CD8-positive, alpha-beta memory T cell (primary cell): ENCODE measurements at regions not wholly inside any gene's neighbourhood (a gene's known extent, or its start where the extent isn't known, plus 50 kb on each side); places are given as distances from the start of the nearest gene placed in this dataset.

Experiments used
- CTCF ChIA-PET: fragments of 350-600 bp; sonication (Branson Sonifier 250); formaldehyde crosslinking; loops from one replicate; lab custom pipeline; 2021; ENCODE audit warnings: antibody characterized with exemption; lab: Charles Lee
- POLR2A ChIA-PET: fragments of 350-600 bp; sonication (Branson Sonifier 250); formaldehyde crosslinking; loops from one replicate; lab custom pipeline; 2021; ENCODE audit warnings: antibody characterized with exemption; lab: Charles Lee
- DNase-seq, 5 donors: peaks; one replicate each; pipeline versions ENCODE4 v3.0.0 to v3.0.0-alpha.2; 2020 to 2022; ENCODE audit warnings: mixed read lengths in 1 of 5
- H3K27ac ChIP-seq: one replicate; pipeline ENCODE4 v1.7.0; 2013; ENCODE audit warnings: low read depth, mild to moderate bottlenecking, low read length, moderate library complexity
- H3K27me3 ChIP-seq: 2 replicates; pipeline ENCODE4 v1.7.0; 2013; ENCODE audit warnings: low read length, mild to moderate bottlenecking; ENCODE audit not compliant: insufficient read depth, poor library complexity, severe bottlenecking
- H3K36me3 ChIP-seq: 2 replicates; pipeline ENCODE4 v1.7.0; 2013; ENCODE audit warnings: mild to moderate bottlenecking, low read length, moderate library complexity; ENCODE audit not compliant: insufficient read depth
- H3K4me1 ChIP-seq: 2 replicates; pipeline ENCODE4 v1.7.0; 2013; ENCODE audit warnings: mild to moderate bottlenecking, low read length, moderate library complexity; ENCODE audit not compliant: insufficient read depth
- H3K4me3 ChIP-seq: 2 replicates; pipeline ENCODE4 v1.7.0; 2013; ENCODE audit warnings: mild to moderate bottlenecking, low read length
- H3K9me3 ChIP-seq: 2 replicates; pipeline ENCODE4 v1.7.0; 2013; ENCODE audit warnings: mild to moderate bottlenecking, low read length
- H3K27ac Mint-ChIP-seq, 8 donors: one replicate each; pipeline ENCODE4 v1.8.0; 2020 to 2021; ENCODE audit warnings: mixed read lengths in 8 of 8, mild to moderate bottlenecking in 6 of 8, inconsistent platforms in 3 of 8, moderate library complexity in 3 of 8
- H3K27me3 Mint-ChIP-seq, 2 donors: one replicate each; pipeline ENCODE4 v1.8.0; 2020 to 2021; ENCODE audit warnings: mixed read lengths in 2 of 2, mild to moderate bottlenecking in 1 of 2, moderate library complexity in 1 of 2
- H3K36me3 Mint-ChIP-seq, 3 donors: one replicate each; pipeline ENCODE4 v1.8.0; 2020 to 2021; ENCODE audit warnings: mixed read lengths in 3 of 3, inconsistent platforms in 1 of 3, mild to moderate bottlenecking in 1 of 3
- H3K4me1 Mint-ChIP-seq, 3 donors: one replicate each; pipeline ENCODE4 v1.8.0; 2020 to 2021; ENCODE audit warnings: mixed read lengths in 3 of 3, inconsistent platforms in 1 of 3, mild to moderate bottlenecking in 1 of 3
- H3K4me3 Mint-ChIP-seq, 7 donors: one replicate each; pipeline ENCODE4 v1.8.0; 2020 to 2021; ENCODE audit warnings: mixed read lengths in 7 of 7, mild to moderate bottlenecking in 6 of 7, moderate library complexity in 4 of 7, inconsistent platforms in 2 of 7
- H3K9me3 Mint-ChIP-seq, 5 donors: one replicate each; pipeline ENCODE4 v1.8.0; 2020 to 2022; ENCODE audit warnings: mixed read lengths in 5 of 5, mild to moderate bottlenecking in 3 of 5, moderate library complexity in 2 of 5, inconsistent platforms in 1 of 5

DNA sequence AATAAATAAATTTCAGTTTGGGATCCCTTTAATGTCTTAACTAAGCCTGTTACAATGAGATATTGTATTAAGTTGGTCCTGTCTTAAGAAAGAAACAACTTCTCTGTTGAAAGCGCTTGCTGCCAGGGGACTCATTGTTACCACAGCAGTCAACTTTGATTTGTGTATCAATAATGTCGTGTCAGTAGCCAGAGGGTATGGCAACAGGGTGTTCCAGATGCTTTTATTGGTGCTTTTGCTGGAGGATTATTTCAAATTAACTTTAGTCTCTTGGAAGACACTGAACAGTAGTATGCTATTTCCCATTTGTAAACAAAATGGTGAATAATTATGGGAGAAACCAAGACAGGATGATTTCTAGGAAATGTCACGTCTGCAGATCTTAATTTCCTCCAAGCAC, 91.9 kb upstream of the TSHZ2 start:
- CTCF ChIA-PET: no interaction called here

DNA sequence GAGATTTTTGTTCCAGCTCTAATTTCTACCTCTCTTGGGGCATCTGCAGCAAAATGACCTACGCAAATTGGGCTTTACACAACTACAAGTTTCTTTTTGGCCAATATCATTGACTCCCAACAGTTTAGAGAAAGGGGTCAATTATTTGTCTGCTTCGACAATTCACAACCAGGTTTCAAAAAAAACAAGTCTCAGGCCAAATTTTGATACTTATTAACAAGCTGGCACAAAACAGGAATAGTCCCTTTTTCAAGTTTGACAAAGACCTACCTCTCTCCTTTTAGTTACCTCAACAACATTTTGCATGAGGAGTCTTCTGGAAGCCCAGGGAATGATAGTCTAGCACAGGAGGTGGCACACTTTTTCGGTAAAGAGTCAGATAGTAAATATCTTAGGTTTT, 97.9 kb upstream of the TSHZ2 start:
- no peaks in the 10 kb centered on the region for H3K9me3 ChIP-seq
- POLR2A ChIA-PET: no interaction called here
- H3K36me3 ChIP-seq: no peaks in the 10 kb centered on the region
- no peak for DNase-seq
- no peaks in the 10 kb centered on the region for H3K4me1 Mint-ChIP-seq
- no peaks in the 10 kb centered on the region for H3K36me3 Mint-ChIP-seq
- H3K27ac ChIP-seq: no peak overlapping the region
- H3K4me3 ChIP-seq: no peak overlapping the region
- H3K9me3 Mint-ChIP-seq: peaks cover 0 to 5% (median 0%) of the 10 kb centered on the region in 5 donors
- H3K4me1 ChIP-seq: no peaks in the 10 kb centered on the region
- H3K27ac Mint-ChIP-seq: no peak overlapping the region
- H3K4me3 Mint-ChIP-seq: no peak overlapping the region
- H3K27me3 Mint-ChIP-seq: peaks cover 0 to 3% of the 10 kb centered on the region in 2 donors
- CTCF ChIA-PET: no interaction called here
- no peaks in the 10 kb centered on the region for H3K27me3 ChIP-seq

More for the DNA sequence above, 91.9 kb upstream of the TSHZ2 start:
- POLR2A ChIA-PET: no interaction called here
- Mint-ChIP-seq H3K4me3 (no peak overlapping the region), H3K36me3 (no peaks in the 10 kb centered on the region), H3K27me3 (peaks cover 6 to 7% of the 10 kb centered on the region in 2 donors), H3K4me1 (no peaks in the 10 kb centered on the region), H3K9me3 (peaks cover 0 to 6% (median 2%) of the 10 kb centered on the region in 5 donors), H3K27ac (no peak overlapping the region)
- Histone ChIP-seq H3K27me3 (no peaks in the 10 kb centered on the region), H3K4me3 (no peak overlapping the region), H3K4me1 (no peaks in the 10 kb centered on the region), H3K36me3 (no peaks in the 10 kb centered on the region), H3K27ac (no peak overlapping the region), H3K9me3 (no peaks in the 10 kb centered on the region)
- DNase-seq: no peak

DNA sequence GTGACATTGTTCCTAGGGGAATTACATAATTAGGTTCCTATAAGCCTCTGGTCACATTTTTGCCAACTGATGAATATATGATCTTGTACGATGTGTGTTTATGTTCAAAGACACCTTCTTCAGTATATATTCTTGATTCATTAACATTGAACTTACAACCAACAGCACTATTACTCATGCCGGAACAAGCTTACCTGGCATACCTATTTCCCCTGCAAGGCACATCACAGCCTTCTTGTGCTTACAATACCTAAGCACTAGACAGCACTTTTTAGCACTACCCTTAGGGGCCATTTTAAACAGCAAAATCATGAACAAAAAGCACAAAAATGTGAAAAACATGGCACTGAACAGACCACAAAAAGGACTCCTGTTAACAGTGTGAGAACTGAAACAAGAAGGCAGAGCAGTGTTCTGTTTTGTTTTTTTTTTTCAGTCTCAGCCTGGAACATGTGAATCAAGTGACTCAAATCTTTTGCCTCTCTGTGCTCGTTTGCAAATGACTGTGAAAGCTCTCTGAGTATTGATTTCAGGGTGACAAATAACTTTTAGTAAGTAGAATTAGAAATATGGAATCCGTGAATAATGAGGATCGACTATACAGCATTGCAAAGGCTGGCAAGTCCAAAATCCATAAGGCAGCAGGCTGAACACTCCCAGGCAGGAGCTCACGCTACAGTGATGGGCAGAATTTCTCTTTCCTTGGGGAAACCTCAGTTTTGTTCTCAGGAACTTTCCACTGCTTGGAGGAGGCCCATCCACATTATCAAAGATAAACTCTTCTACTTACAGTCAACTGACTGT, 102.3 kb upstream of the TSHZ2 start:
- no peak overlapping the region for H3K4me3 Mint-ChIP-seq

DNA sequence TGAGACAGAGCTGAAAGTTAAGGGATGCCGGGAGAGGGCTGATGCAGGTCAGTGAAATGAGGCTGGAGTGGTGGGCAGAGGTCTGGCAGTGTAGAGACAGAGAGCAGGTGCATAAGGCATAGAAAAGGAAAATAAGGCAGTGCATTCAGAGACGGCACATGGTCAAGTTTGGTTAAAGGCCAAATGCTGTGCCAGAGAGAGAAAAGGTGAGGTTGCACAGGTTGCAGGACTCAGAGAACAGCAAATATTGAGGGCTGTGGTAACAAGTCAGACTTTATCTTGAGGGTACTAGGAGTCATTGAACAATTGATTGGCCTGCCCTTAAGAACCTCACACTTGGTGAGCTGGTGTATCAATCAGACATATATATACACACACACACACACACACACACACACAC, 102.9 kb upstream of the TSHZ2 start:
- Mint-ChIP-seq H3K4me1 (no peaks in the 10 kb centered on the region), H3K27ac (no peak overlapping the region), H3K4me3 (no peak overlapping the region), H3K36me3 (no peaks in the 10 kb centered on the region), H3K9me3 (peaks cover 0 to 3% (median 0%) of the 10 kb centered on the region in 5 donors), H3K27me3 (peaks cover 9 to 11% of the 10 kb centered on the region in 2 donors)
- no peaks in the 10 kb centered on the region for H3K4me1 ChIP-seq
- no peak overlapping the region for H3K27ac ChIP-seq
- no peaks in the 10 kb centered on the region for H3K27me3 ChIP-seq
- no peak for DNase-seq
- POLR2A ChIA-PET: no interaction called here
- CTCF ChIA-PET: no interaction called here
- H3K4me3 ChIP-seq: no peak overlapping the region
- H3K9me3 ChIP-seq: no peaks in the 10 kb centered on the region
- no peaks in the 10 kb centered on the region for H3K36me3 ChIP-seq

More for the DNA sequence above, 102.3 kb upstream of the TSHZ2 start:
- no peaks in the 10 kb centered on the region for H3K36me3 ChIP-seq
- H3K9me3 ChIP-seq: no peaks in the 10 kb centered on the region
- peaks cover 0 to 3% (median 0%) of the 10 kb centered on the region in 5 donors for H3K9me3 Mint-ChIP-seq
- no peak overlapping the region for H3K27ac Mint-ChIP-seq
- H3K4me1 ChIP-seq: no peaks in the 10 kb centered on the region
- DNase-seq: no peak
- no peaks in the 10 kb centered on the region for H3K36me3 Mint-ChIP-seq
- no peaks in the 10 kb centered on the region for H3K4me1 Mint-ChIP-seq
- no peak overlapping the region for H3K4me3 ChIP-seq
- H3K27me3 ChIP-seq: no peaks in the 10 kb centered on the region
- ChIA-PET POLR2A (no interaction called here), CTCF (no interaction called here)
- H3K27ac ChIP-seq: no peak overlapping the region
- peaks cover 3 to 6% of the 10 kb centered on the region in 2 donors for H3K27me3 Mint-ChIP-seq

DNA sequence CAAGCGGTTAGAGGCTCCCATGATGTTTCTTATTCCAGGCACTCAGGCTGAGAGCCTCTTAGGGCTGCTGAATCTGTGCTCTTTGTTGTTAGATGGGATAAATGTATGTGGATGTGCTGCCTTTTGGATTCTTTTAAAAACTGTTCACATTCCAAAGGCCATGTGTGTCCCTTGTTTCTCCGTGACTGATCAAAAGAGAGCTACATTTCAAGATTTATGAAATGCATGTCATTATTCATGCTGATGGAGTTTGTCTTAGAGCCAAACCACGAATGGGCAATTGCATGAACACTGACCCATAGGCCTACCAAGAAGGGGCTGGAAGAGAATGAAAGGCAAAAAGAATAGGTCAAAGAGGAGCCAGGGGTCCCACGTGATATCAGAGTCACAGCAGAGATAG, 104.9 kb upstream of the TSHZ2 start:
- Mint-ChIP-seq H3K4me1 (no peaks in the 10 kb centered on the region), H3K36me3 (no peaks in the 10 kb centered on the region), H3K27me3 (peaks cover 11 to 18% of the 10 kb centered on the region in 2 donors), H3K27ac (peak overlapping the region in 1 of 8 donors; percentile 71), H3K4me3 (no peak overlapping the region), H3K9me3 (peaks cover 0 to 2% (median 0%) of the 10 kb centered on the region in 5 donors)
- no peaks in the 10 kb centered on the region for H3K4me1 ChIP-seq
- H3K36me3 ChIP-seq: no peaks in the 10 kb centered on the region
- H3K9me3 ChIP-seq: no peaks in the 10 kb centered on the region
- no peak overlapping the region for H3K27ac ChIP-seq
- H3K27me3 ChIP-seq: no peaks in the 10 kb centered on the region
- H3K4me3 ChIP-seq: no peak overlapping the region
- ChIA-PET CTCF (no interaction called here), POLR2A (no interaction called here)
- DNase-seq: no peak

DNA sequence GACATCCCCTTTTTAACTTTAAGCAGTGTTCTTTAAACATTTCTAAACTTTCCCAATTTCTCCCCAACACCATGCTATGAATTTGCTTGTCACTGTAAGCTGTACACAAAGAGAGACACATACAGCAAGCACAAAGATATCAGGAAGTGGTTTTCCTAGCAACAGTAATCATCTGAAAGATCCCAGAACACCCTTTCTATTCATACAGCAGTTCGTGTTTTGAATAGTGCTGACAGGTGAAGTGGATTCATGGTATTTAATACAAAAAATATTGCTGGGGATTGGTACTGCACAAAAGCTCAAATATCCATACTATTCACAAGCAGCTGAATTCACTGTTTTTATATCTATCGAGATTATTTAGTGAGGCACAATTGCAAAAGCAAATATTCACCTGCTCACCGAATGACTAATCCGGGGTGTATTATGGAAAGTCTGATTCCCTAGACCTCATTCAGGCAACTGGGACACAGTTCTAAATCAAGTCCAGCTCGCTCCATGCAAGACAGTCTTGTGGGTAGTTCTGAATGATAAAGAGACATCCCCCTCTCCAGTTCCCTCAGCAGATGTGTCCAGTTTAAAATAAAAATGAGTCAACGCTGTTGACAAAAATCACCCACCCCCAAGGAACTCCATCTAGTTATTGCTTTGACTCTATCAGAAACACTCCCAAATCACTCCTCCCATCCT, 107.1 kb upstream of the TSHZ2 start:
- no peak overlapping the region for H3K27ac ChIP-seq
- CTCF ChIA-PET: no interaction called here
- no peaks in the 10 kb centered on the region for H3K9me3 ChIP-seq
- H3K27me3 ChIP-seq: no peaks in the 10 kb centered on the region
- DNase-seq: no peak
- no peak overlapping the region for H3K4me3 ChIP-seq
- Mint-ChIP-seq H3K4me1 (no peaks in the 10 kb centered on the region), H3K27ac (peak overlapping the region in 1 of 8 donors; percentile 30), H3K36me3 (no peaks in the 10 kb centered on the region), H3K4me3 (no peak overlapping the region), H3K27me3 (peaks cover 13 to 28% of the 10 kb centered on the region in 2 donors), H3K9me3 (peaks cover 0 to 2% (median 0%) of the 10 kb centered on the region in 5 donors)
- POLR2A ChIA-PET: no interaction called here
- H3K4me1 ChIP-seq: no peaks in the 10 kb centered on the region
- no peaks in the 10 kb centered on the region for H3K36me3 ChIP-seq

DNA sequence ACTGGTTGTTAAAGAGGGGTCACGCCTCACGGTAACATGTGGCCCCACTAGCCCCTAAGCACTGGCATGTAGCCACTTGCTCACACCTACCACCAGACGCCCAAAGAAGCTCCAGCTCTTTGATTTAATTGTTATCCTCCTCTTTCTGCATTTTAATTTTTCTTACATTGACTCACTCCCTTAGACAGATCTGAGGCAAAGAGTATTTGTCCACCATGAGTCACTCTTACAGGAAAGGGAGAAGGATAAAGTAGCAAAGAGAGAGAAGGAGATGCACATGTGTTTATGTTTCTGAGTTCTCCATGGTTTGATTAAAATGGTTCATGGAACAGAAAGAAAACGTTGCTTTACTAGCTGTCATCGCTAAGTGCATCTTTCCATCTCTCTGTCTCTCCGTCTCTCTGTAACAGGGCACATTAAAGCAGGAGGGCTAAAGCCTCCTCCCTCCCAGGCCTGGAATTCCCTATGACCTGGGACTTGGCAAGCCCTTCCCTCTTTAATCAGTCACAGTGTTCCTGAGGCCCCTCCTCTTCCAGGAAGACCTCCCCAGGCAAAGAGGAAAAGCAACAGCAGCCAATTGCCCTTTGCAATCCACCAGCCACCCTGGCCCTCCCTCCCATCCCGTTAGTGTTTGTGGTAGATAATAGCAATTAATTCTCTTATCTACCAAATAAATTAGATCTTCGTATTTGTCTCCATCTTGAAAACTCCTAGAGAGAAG, 112.8 kb upstream of the TSHZ2 start:
- no peak overlapping the region for H3K27ac ChIP-seq
- H3K4me1 Mint-ChIP-seq: no peaks in the 10 kb centered on the region
- POLR2A ChIA-PET: no interaction called here
- H3K27me3 ChIP-seq: no peaks in the 10 kb centered on the region
- H3K9me3 Mint-ChIP-seq: peaks cover 0 to 2% (median 0%) of the 10 kb centered on the region in 5 donors
- H3K36me3 ChIP-seq: no peaks in the 10 kb centered on the region
- CTCF ChIA-PET: no interaction called here
- no peak overlapping the region for H3K4me3 Mint-ChIP-seq
- no peak overlapping the region for H3K27ac Mint-ChIP-seq
- H3K27me3 Mint-ChIP-seq: peaks cover 3 to 39% of the 10 kb centered on the region in 2 donors
- H3K4me3 ChIP-seq: no peak overlapping the region
- H3K36me3 Mint-ChIP-seq: no peaks in the 10 kb centered on the region
- no peaks in the 10 kb centered on the region for H3K9me3 ChIP-seq
- DNase-seq: no peak
- H3K4me1 ChIP-seq: no peaks in the 10 kb centered on the region

DNA sequence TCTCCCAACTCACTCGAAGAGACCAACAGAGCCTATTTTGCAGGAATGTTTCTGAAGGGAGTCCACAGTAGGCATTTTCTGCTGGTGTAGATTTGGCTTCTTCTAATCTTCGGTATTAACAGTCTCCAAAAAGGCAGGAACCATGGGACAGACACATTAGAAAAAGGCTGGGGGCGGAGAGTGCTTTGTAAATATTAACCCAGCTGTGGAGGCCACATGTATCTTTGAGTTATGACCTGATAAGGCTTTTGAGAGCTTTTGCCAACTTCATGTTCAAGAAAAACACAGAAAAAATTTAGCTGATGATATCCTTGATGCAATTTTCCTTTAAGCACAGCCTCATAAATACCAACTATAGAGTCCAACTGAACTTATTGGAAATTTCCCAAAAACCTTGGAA, 119.4 kb upstream of the TSHZ2 start:
- no peaks in the 10 kb centered on the region for H3K4me1 Mint-ChIP-seq
- H3K36me3 Mint-ChIP-seq: no peaks in the 10 kb centered on the region
- ChIA-PET POLR2A (no interaction called here), CTCF (no interaction called here)
- Histone ChIP-seq H3K9me3 (no peaks in the 10 kb centered on the region), H3K4me3 (no peak overlapping the region), H3K4me1 (no peaks in the 10 kb centered on the region), H3K27me3 (no peaks in the 10 kb centered on the region), H3K36me3 (no peaks in the 10 kb centered on the region), H3K27ac (no peak overlapping the region)
- peaks cover 0 to 2% (median 0%) of the 10 kb centered on the region in 5 donors for H3K9me3 Mint-ChIP-seq
- H3K27ac Mint-ChIP-seq: no peak overlapping the region
- DNase-seq: no peak
- H3K4me3 Mint-ChIP-seq: no peak overlapping the region
- peaks cover 6 to 30% of the 10 kb centered on the region in 2 donors for H3K27me3 Mint-ChIP-seq
